ENCODE measurements at regions not wholly inside any gene's neighbourhood (a gene's known extent, or its start where the extent isn't known, plus 50 kb on each side); places are given as distances from the start of the nearest gene placed in this dataset.

- no peak overlapping the region for H3K4me3 ChIP-seq (replicated peaks; ENCODE audit: low read depth, low read length)
- DNase-seq (ENCODE audit: low read depth) = no peak
- TF ChIP-seq CTCF (IDR thresholded peaks at IDR 0.05; ENCODE audit: low read length, missing control alignments) = no peak
These were observed 281.7 kb upstream of the TRPM3 start for GRCh38 chr9:71403106-71403505.

GRCh38 chr9:71393005-71393404 lies 271.6 kb upstream of the TRPM3 start:
- no peak overlapping the region for H3K4me3 ChIP-seq (replicated peaks; ENCODE audit: low read depth, low read length)
- no peak for TF ChIP-seq CTCF (IDR thresholded peaks at IDR 0.05; ENCODE audit: low read length, missing control alignments)
- DNase-seq (ENCODE audit: low read depth) = no peak

- DNase-seq (ENCODE audit: low read depth) = no peak
- no peak for TF ChIP-seq CTCF (IDR thresholded peaks at IDR 0.05; ENCODE audit: low read length, missing control alignments)
- H3K4me3 ChIP-seq (replicated peaks; ENCODE audit: low read depth, low read length) = no peak overlapping the region
These were observed 262.9 kb upstream of the TRPM3 start for GRCh38 chr9:71384343-71384742.

- TF ChIP-seq CTCF (IDR thresholded peaks at IDR 0.05; ENCODE audit: low read length, missing control alignments) = no peak
- no peak overlapping the region for H3K4me3 ChIP-seq (replicated peaks; ENCODE audit: low read depth, low read length)
- DNase-seq (ENCODE audit: low read depth) = no peak
These were observed 262.0 kb upstream of the TRPM3 start for GRCh38 chr9:71383308-71383940.

- TF ChIP-seq CTCF (IDR thresholded peaks at IDR 0.05; ENCODE audit: low read length, missing control alignments) = no peak
- DNase-seq (ENCODE audit: low read depth) = no peak
- H3K4me3 ChIP-seq (replicated peaks; ENCODE audit: low read depth, low read length) = no peak overlapping the region
These were observed 246.7 kb upstream of the TRPM3 start for GRCh38 chr9:71368157-71368556.

- no peak overlapping the region for H3K4me3 ChIP-seq (replicated peaks; ENCODE audit: low read depth, low read length)
- no peak for DNase-seq (ENCODE audit: low read depth)
- TF ChIP-seq CTCF (IDR thresholded peaks at IDR 0.05; ENCODE audit: low read length, missing control alignments) = no peak
These were observed 242.9 kb upstream of the TRPM3 start for GRCh38 chr9:71364186-71364955.

Data from fibroblast of pulmonary artery (primary cell).